Fibroblast of pulmonary artery (primary cell): ENCODE measurements at regions not wholly inside any gene's neighbourhood (a gene's known extent, or its start where the extent isn't known, plus 50 kb on each side); places are given as distances from the start of the nearest gene placed in this dataset.

ENCODE experiments used
- DNase-seq: peaks from one replicate; pipeline ENCODE4 v3.0.0-alpha.2; 2010; ENCODE audit warnings: low read depth
- H3K4me3 ChIP-seq: replicated peaks from 2 replicates; pipeline ENCODE4 v1.5.1; 2011; ENCODE audit warnings: low read depth, mild to moderate bottlenecking, control low read depth, low read length, moderate library complexity
- TF ChIP-seq, protein P1 (sequence below): IDR thresholded peaks from 2 replicates; pipeline ENCODE4 v1.5.1; 2011; ENCODE audit warnings: mild to moderate bottlenecking, control low read depth, low read length, inconsistent platforms; ENCODE audit errors: missing control alignments

DNA sequence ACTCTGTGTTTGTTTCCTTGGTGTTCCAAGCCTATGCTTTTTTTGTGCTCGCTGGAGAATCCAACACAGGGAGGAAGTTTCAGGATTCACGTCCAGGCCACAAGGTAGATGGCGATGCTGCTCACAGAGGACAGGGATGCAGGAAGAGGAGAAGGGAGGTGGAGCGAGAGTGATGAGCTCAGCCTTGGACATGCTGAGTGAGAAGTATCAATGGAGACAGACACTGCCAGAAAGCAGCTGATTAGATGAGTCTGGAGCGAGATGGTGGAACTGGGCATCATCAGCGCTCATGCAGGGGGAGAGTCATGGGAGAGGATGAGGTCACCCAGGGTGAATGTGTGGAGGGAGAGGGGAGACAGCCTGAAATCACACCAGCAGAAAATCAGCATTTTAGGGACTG is 110.0 kb downstream of the GLUL start:
- no peak for DNase-seq
- H3K4me3 ChIP-seq = no peak overlapping the region
- TF ChIP-seq, protein P1, sequence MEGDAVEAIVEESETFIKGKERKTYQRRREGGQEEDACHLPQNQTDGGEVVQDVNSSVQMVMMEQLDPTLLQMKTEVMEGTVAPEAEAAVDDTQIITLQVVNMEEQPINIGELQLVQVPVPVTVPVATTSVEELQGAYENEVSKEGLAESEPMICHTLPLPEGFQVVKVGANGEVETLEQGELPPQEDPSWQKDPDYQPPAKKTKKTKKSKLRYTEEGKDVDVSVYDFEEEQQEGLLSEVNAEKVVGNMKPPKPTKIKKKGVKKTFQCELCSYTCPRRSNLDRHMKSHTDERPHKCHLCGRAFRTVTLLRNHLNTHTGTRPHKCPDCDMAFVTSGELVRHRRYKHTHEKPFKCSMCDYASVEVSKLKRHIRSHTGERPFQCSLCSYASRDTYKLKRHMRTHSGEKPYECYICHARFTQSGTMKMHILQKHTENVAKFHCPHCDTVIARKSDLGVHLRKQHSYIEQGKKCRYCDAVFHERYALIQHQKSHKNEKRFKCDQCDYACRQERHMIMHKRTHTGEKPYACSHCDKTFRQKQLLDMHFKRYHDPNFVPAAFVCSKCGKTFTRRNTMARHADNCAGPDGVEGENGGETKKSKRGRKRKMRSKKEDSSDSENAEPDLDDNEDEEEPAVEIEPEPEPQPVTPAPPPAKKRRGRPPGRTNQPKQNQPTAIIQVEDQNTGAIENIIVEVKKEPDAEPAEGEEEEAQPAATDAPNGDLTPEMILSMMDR = no peak

DNA sequence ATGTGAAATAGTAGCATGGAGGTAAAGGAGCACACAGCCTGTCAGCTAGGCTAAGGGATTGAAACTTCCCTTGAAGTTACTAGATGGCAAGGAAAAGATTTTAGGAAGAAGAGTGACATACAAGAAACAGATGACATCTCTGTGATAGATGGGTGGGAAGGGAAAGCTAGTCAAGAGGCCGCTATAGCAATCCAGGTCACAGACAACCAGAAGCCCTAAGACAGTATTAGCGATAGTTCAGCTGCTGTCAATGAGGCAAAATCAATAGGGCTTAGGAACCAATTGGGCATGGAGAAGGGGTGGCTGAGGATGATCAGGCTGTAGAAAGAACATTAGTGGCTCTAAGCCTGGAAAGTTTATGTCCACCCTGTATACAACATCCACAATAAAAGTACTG is 111.1 kb downstream of the GLUL start:
- no peak overlapping the region for H3K4me3 ChIP-seq
- TF ChIP-seq, protein P1 = no peak
- DNase-seq = no peak

DNA sequence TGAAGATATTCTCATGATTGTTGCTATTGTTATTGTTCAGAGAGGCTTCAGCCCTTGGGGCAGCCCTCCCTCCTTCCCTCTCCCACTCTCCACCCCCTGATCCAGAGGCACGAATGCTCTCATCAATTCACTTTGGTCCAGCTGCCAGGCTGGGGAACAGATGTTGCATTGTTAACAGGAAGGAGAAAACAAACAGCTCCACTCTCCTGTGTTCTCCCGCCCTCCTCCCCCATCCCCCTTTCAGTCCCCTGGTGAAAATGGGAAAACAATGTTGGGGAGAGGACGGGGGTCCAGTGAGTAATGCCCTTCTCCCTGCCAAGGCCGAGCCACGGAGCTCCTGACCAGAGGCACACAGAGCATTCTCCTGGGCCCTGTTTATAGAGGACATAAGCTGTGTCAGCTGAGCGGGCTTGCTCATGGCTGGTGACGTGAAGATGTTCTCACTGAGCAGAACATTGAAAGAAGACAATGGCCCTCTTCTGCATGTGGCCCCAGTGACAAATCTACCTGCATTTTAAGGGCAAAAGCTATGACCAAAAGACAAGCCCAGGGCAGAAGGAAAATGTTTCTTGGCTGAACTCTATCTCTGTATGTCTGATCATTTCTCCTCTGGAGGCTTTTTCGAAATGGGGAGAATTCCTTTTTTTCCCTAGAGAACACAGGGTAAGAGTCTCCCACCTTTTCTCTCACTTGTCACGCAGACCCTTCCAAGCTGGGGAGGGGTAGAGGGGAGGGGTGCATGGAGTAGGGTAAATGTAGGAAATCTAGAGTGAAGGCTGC is 111.7 kb downstream of the GLUL start:
- no peak overlapping the region for H3K4me3 ChIP-seq
- no peak for DNase-seq
- TF ChIP-seq, protein P1 = no peak

DNA sequence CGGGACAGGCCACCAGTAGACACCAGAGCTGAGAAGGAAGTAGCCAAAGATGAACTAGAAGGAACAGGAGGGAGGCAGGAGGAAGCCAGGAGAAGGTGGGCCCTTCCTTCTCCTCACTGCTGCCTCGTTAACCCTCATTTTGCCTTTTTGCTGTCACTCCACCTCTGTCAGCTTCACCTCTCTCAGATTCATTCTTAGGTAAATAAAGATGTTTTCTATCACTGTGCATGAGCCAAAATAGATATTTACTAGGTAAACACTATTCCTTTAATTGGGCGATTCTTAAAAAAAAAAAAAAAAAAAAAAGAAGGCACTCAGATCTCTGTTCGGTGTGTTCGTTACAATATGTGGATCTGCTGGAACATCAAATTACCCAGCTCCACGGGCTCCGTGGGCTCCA is 112.3 kb downstream of the GLUL start:
- DNase-seq = no peak
- TF ChIP-seq, protein P1 = no peak
- H3K4me3 ChIP-seq = no peak overlapping the region

DNA sequence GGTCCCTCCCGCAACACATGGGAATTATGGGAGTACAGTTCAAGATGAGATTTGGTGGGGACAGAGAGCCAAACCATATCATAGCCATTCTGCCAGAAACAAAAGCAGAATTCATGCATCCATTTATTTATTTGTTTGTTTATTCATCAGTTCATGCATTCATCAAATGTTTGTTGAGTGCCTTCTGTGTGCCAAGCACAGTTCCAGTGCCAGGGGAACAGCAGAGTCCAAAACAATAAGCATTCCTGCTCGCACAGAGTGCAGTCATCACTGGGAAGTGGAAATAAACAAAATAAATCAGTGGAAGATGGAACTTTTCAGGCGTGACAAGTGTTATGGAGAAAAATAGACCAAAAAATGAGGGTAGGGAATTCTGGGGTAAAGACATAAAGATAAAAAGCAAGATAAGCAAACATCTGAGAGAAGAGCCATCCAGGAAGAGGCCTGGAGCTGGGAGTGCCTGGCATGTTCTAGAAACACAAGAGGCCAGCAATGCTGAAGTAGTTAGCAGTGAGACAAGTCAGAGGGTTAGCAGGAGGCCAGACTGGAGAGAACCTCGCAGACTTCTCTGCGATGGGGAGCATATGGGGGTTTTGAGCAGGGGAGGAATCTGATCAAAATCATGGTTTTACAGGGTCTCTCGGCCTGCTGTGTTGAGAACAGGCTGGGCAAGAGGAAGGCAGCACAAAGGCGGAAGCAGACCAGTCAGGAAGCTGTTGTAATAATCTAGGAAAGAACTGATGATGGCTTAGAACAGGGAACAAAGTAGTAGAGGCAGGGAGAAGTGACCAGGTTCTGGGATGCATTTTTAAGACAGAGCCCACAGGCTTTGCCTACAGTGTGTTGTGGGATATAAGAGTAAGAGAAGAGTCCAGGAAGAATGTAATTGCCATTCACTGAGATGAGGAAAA is 113.2 kb downstream of the GLUL start:
- H3K4me3 ChIP-seq = no peak overlapping the region
- TF ChIP-seq, protein P1 = no peak
- no peak for DNase-seq

DNA sequence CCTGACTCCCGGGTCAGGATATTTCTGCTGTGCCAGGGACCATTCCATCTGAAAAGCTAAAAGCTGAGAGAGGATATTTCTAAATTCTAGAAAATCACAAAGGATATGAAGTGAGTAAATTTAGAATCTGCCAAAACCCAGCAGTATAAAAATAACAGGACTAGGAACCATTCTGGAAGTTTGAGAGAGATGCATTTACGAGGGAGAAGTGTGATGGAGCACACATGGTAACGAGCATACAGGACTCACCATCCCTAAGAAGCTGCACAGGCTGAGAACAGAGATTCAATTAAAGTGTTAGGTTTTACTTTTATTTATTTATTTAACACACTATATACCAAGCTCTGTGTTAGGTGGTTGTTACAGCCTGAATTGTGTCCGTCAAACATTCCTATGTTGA is 116.3 kb downstream of the GLUL start:
- TF ChIP-seq, protein P1 = no peak

More for the DNA sequence above, 116.3 kb downstream of the GLUL start:
- DNase-seq = no peak
- H3K4me3 ChIP-seq = no peak overlapping the region
